ENCODE measurements at regions not wholly inside any gene's neighbourhood (a gene's known extent, or its start where the extent isn't known, plus 50 kb on each side); places are given as distances from the start of the nearest gene placed in this dataset.
A peak's percentile ranks its signal among the peaks of the same experiment; 100 is the strongest.

- H3K27ac Mint-ChIP-seq (ENCODE audit: unreplicated experiment), result no peak overlapping the region
- no peak overlapping the region for H3K4me3 ChIP-seq (ENCODE audit: insufficient read depth, low read depth, low read length)
- H3K9me3 ChIP-seq (ENCODE audit: insufficient read depth, low read depth, low read length), result no peaks in the 10 kb centered on the region
- H3K4me1 ChIP-seq (ENCODE audit: insufficient read depth, low read length), result no peaks in the 10 kb centered on the region
- H4K20me1 ChIP-seq (ENCODE audit: insufficient read depth, low read length), result no peaks in the 10 kb centered on the region
- H3K9me3 Mint-ChIP-seq (ENCODE audit: unreplicated experiment), result no peaks in the 10 kb centered on the region
- no peaks in the 10 kb centered on the region for H3K36me3 Mint-ChIP-seq (ENCODE audit: low read depth, unreplicated experiment)
- H3K9ac ChIP-seq (ENCODE audit: low read length), result no peak overlapping the region
- peak; percentile 0 for DNase-seq (ENCODE audit: low read depth)
- no peaks in the 10 kb centered on the region for H3K36me3 ChIP-seq (ENCODE audit: insufficient read depth, low read length)
- H3K4me1 Mint-ChIP-seq (ENCODE audit: low read depth, unreplicated experiment), result no peaks in the 10 kb centered on the region
- FAIRE-seq, result no peak
- TF ChIP-seq EZH2 (IDR thresholded peaks at IDR 0.05; ENCODE audit: insufficient read depth, low read length) (no peak), CTCF (IDR thresholded peaks at IDR 0.05; ENCODE audit: insufficient read depth, low read depth, low read length) (no peak)
- no peak overlapping the region for H3K4me3 Mint-ChIP-seq (ENCODE audit: unreplicated experiment)
- H3K27me3 Mint-ChIP-seq (ENCODE audit: low read depth, unreplicated experiment), result no peaks in the 10 kb centered on the region
- no peaks in the 10 kb centered on the region for H3K79me2 ChIP-seq (ENCODE audit: insufficient read depth, low read length)
- H3K4me2 ChIP-seq (ENCODE audit: low read length), result no peak overlapping the region
- H3K27me3 ChIP-seq (ENCODE audit: insufficient read depth, low read length), result no peaks in the 10 kb centered on the region
- no peak overlapping the region for H3K27ac ChIP-seq (ENCODE audit: low read depth, low read length)
- no peak overlapping the region for H2AFZ ChIP-seq (ENCODE audit: low read depth, low read length)
Measured at GRCh38 chr3:118533676-118534075, 501.0 kb downstream of the IGSF11 start.

- Histone ChIP-seq H4K20me1 (ENCODE audit: insufficient read depth, low read length) (no peaks in the 10 kb centered on the region), H3K4me3 (ENCODE audit: insufficient read depth, low read depth, low read length) (no peak overlapping the region), H3K4me2 (ENCODE audit: low read length) (no peak overlapping the region), H2AFZ (ENCODE audit: low read depth, low read length) (no peak overlapping the region), H3K9ac (ENCODE audit: low read length) (no peak overlapping the region), H3K79me2 (ENCODE audit: insufficient read depth, low read length) (no peaks in the 10 kb centered on the region), H3K27me3 (ENCODE audit: insufficient read depth, low read length) (no peaks in the 10 kb centered on the region), H3K27ac (ENCODE audit: low read depth, low read length) (no peak overlapping the region), H3K4me1 (ENCODE audit: insufficient read depth, low read length) (no peaks in the 10 kb centered on the region), H3K36me3 (ENCODE audit: insufficient read depth, low read length) (no peaks in the 10 kb centered on the region), H3K9me3 (ENCODE audit: insufficient read depth, low read depth, low read length) (no peaks in the 10 kb centered on the region)
- H3K4me3 Mint-ChIP-seq (ENCODE audit: unreplicated experiment), result no peak overlapping the region
- H3K27me3 Mint-ChIP-seq (ENCODE audit: low read depth, unreplicated experiment), result no peaks in the 10 kb centered on the region
- no peaks in the 10 kb centered on the region for H3K9me3 Mint-ChIP-seq (ENCODE audit: unreplicated experiment)
- no peak for TF ChIP-seq CTCF (IDR thresholded peaks at IDR 0.05; ENCODE audit: insufficient read depth, low read depth, low read length)
- TF ChIP-seq EZH2 (IDR thresholded peaks at IDR 0.05; ENCODE audit: insufficient read depth, low read length), result no peak
- FAIRE-seq (no peak), DNase-seq (ENCODE audit: low read depth) (no peak)
- no peaks in the 10 kb centered on the region for H3K36me3 Mint-ChIP-seq (ENCODE audit: low read depth, unreplicated experiment)
- H3K4me1 Mint-ChIP-seq (ENCODE audit: low read depth, unreplicated experiment), result no peaks in the 10 kb centered on the region
- no peak overlapping the region for H3K27ac Mint-ChIP-seq (ENCODE audit: unreplicated experiment)
Measured at GRCh38 chr3:118534519-118534918, 500.1 kb downstream of the IGSF11 start.

- no peaks in the 10 kb centered on the region for H3K79me2 ChIP-seq (ENCODE audit: insufficient read depth, low read length)
- H3K36me3 ChIP-seq (ENCODE audit: insufficient read depth, low read length), result no peaks in the 10 kb centered on the region
- FAIRE-seq, result no peak
- Mint-ChIP-seq H3K4me3 (ENCODE audit: unreplicated experiment) (no peak overlapping the region), H3K36me3 (ENCODE audit: low read depth, unreplicated experiment) (no peaks in the 10 kb centered on the region), H3K4me1 (ENCODE audit: low read depth, unreplicated experiment) (no peaks in the 10 kb centered on the region), H3K9me3 (ENCODE audit: unreplicated experiment) (no peaks in the 10 kb centered on the region), H3K27me3 (ENCODE audit: low read depth, unreplicated experiment) (no peaks in the 10 kb centered on the region), H3K27ac (ENCODE audit: unreplicated experiment) (no peak overlapping the region)
- no peaks in the 10 kb centered on the region for H3K9me3 ChIP-seq (ENCODE audit: insufficient read depth, low read depth, low read length)
- H3K4me3 ChIP-seq (ENCODE audit: insufficient read depth, low read depth, low read length), result no peak overlapping the region
- no peak overlapping the region for H3K9ac ChIP-seq (ENCODE audit: low read length)
- no peaks in the 10 kb centered on the region for H3K27me3 ChIP-seq (ENCODE audit: insufficient read depth, low read length)
- H4K20me1 ChIP-seq (ENCODE audit: insufficient read depth, low read length), result no peaks in the 10 kb centered on the region
- H2AFZ ChIP-seq (ENCODE audit: low read depth, low read length), result no peak overlapping the region
- H3K4me2 ChIP-seq (ENCODE audit: low read length), result no peak overlapping the region
- no peaks in the 10 kb centered on the region for H3K4me1 ChIP-seq (ENCODE audit: insufficient read depth, low read length)
- DNase-seq (ENCODE audit: low read depth), result no peak
- no peak overlapping the region for H3K27ac ChIP-seq (ENCODE audit: low read depth, low read length)
- no peak for TF ChIP-seq CTCF (IDR thresholded peaks at IDR 0.05; ENCODE audit: insufficient read depth, low read depth, low read length)
- no peak for TF ChIP-seq EZH2 (IDR thresholded peaks at IDR 0.05; ENCODE audit: insufficient read depth, low read length)
Measured at GRCh38 chr3:118536764-118537163, 497.9 kb downstream of the IGSF11 start.

All from astrocyte (in vitro differentiated cells and primary cell).